SU-DHL-6 (cell line): ENCODE measurements at regions not wholly inside any gene's neighbourhood (a gene's known extent, or its start where the extent isn't known, plus 50 kb on each side); places are given as distances from the start of the nearest gene placed in this dataset.

Experiments
- H2AFZ ChIP-seq: fragments of 200-600 bp; sonication (generic); 2 replicates; pipeline ENCODE4 v1.6.1; 2014; ENCODE audit warnings: low read depth, mild to moderate bottlenecking, moderate library complexity, mixed read lengths, antibody characterized with exemption, low read length; ENCODE audit not compliant: severe bottlenecking
- H3F3A ChIP-seq: fragments of 200-600 bp; shearing (Covaris generic); 2 replicates; pipeline ENCODE4 v1.6.0; 2016; ENCODE audit warnings: antibody characterized with exemption, mild to moderate bottlenecking; ENCODE audit not compliant: insufficient read depth
- H3K27ac ChIP-seq: fragments of 200-600 bp; sonication (generic); 2 replicates; pipeline ENCODE4 v1.5.1; 2016; ENCODE audit warnings: low read depth, mild to moderate bottlenecking, low read length, moderate library complexity, mixed read lengths
- H3K27me3 ChIP-seq: fragments of 200-600 bp; sonication (generic), shearing (Covaris generic); 2 replicates; pipeline ENCODE4 v1.6.0; 2014; ENCODE audit warnings: mild to moderate bottlenecking, low read length
- H3K36me3 ChIP-seq: fragments of 200-600 bp; sonication (generic); 2 replicates; pipeline ENCODE4 v1.6.1; 2014; ENCODE audit warnings: mild to moderate bottlenecking, low read length, mixed read lengths
- H3K4me2 ChIP-seq: fragments of 300-600, 200-600 bp; shearing (Covaris generic), sonication (generic); 2 replicates; pipeline ENCODE4 v1.6.0; 2014; ENCODE audit warnings: low read length, low read depth, mild to moderate bottlenecking; ENCODE audit not compliant: poor library complexity, severe bottlenecking
- H3K4me3 ChIP-seq: fragments of 200-600 bp; sonication (generic); 2 replicates; pipeline ENCODE4 v1.5.1; 2014; ENCODE audit warnings: antibody characterized with exemption, low read length, mild to moderate bottlenecking, mixed read lengths; ENCODE audit not compliant: insufficient read depth, poor library complexity, severe bottlenecking
- H3K79me2 ChIP-seq: fragments of 200-600 bp; sonication (generic); 2 replicates; pipeline ENCODE4 v1.6.1; 2014; ENCODE audit warnings: mild to moderate bottlenecking, low read length, moderate library complexity; ENCODE audit not compliant: insufficient read depth
- H3K9ac ChIP-seq: fragments of 200-600 bp; sonication (generic); 2 replicates; pipeline ENCODE4 v1.7.0; 2014; ENCODE audit warnings: mild to moderate bottlenecking, low read length
- H3K9me2 ChIP-seq: fragments of 200-600 bp; sonication (generic); replicated peaks from 2 replicates; pipeline ENCODE4 v1.6.1; 2014; ENCODE audit warnings: low read length; ENCODE audit not compliant: insufficient read depth
- H3K9me3 ChIP-seq: fragments of 200-600 bp; sonication (generic); 2 replicates; pipeline ENCODE4 v1.6.1; 2014; ENCODE audit warnings: low read length, mixed read lengths; ENCODE audit not compliant: insufficient read depth
- H4K20me1 ChIP-seq: fragments of 200-600 bp; sonication (generic); 2 replicates; pipeline ENCODE4 v1.6.1; 2014; ENCODE audit warnings: low read depth, mild to moderate bottlenecking, antibody characterized with exemption, low read length, moderate library complexity, mixed read lengths
- EZH2phosphoT487 ChIP-seq: fragments of 200-600 bp; sonication (generic), shearing (Covaris generic); conservative IDR thresholded peaks from 2 replicates; pipeline ENCODE4 v1.6.1; 2018; ENCODE audit warnings: mild to moderate bottlenecking, antibody characterized with exemption, low read length, moderate library complexity, mixed read lengths
- TF ChIP-seq, protein P1 (sequence below): fragments of 200-600 bp; sonication (generic); IDR thresholded peaks from one replicate; pipeline ENCODE4 v1.5.1; 2017; ENCODE audit warnings: antibody characterized with exemption, mild to moderate bottlenecking, low read length, moderate library complexity; ENCODE audit not compliant: insufficient read depth, poor library complexity, severe bottlenecking

DNA sequence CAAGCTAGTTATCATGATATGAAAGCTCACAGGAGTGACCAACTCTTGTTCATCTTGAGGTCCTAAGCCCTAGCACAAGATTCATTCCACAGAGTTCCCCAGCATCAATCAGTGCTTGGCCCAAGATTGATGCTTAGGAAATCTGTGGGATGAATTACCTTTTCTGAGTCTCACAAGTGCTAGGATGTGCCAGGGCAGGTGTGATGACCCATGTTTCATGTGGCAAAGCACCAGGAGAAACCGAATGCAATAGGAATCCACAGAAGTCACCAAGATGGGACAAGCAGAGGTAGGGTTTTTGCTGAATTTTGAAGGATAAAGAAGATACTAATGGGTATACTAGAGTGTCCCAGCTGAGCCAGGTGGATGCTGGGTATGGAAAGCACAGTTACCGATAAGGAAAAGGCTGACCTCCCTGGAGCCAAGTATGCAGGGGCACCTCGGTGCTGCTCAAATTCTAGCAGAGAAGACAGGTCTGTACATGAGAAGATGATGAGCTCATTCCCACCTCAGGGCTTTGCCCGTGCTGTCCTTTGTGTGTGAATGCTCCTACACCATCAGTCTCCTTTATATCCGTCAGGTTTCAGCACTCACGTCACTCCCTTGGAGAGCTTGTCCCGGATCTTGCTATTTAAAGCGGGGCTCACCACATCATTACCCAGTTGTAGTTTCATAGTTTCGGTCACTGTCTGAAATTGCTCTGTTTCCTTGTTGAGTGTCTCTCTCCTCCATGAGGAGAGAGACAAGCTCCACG lies 168.9 kb upstream of the TSC22D1 start:
- Histone ChIP-seq H4K20me1 (no peaks in the 10 kb centered on the region), H3K4me2 (no peak overlapping the region), H3F3A (no peaks in the 10 kb centered on the region), H3K4me3 (no peak overlapping the region), H3K36me3 (no peaks in the 10 kb centered on the region), H3K9ac (no peak overlapping the region), H3K9me2 (no peaks in the 10 kb centered on the region), H3K27me3 (no peaks in the 10 kb centered on the region), H3K27ac (no peak overlapping the region), H2AFZ (no peak overlapping the region), H3K9me3 (no peaks in the 10 kb centered on the region), H3K79me2 (no peaks in the 10 kb centered on the region)
- no peak for TF ChIP-seq EZH2phosphoT487
- TF ChIP-seq, protein P1, sequence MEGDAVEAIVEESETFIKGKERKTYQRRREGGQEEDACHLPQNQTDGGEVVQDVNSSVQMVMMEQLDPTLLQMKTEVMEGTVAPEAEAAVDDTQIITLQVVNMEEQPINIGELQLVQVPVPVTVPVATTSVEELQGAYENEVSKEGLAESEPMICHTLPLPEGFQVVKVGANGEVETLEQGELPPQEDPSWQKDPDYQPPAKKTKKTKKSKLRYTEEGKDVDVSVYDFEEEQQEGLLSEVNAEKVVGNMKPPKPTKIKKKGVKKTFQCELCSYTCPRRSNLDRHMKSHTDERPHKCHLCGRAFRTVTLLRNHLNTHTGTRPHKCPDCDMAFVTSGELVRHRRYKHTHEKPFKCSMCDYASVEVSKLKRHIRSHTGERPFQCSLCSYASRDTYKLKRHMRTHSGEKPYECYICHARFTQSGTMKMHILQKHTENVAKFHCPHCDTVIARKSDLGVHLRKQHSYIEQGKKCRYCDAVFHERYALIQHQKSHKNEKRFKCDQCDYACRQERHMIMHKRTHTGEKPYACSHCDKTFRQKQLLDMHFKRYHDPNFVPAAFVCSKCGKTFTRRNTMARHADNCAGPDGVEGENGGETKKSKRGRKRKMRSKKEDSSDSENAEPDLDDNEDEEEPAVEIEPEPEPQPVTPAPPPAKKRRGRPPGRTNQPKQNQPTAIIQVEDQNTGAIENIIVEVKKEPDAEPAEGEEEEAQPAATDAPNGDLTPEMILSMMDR, result no peak

DNA sequence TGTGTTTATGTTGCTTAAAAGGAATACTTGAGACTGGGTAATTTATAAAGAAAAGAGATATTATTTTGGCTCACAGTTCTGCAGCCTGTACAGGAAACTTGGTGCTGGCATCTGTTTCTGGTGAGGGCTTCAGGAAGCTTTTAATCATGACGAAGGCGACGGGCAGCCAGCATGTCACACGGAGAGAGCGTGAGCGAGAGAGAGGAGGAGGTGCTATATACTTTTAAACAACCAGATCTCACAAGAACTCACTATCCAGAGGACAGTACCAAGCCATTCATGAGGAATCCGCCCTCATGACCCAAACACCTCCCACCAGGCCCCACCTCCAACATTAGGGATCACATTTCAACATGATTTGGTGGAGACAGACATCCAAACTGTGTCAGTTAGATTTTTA lies 163.4 kb upstream of the TSC22D1 start:
- Histone ChIP-seq H3K9me3 (no peaks in the 10 kb centered on the region), H3K4me2 (no peak overlapping the region), H3K9ac (no peak overlapping the region), H3K27ac (no peak overlapping the region), H3K9me2 (no peaks in the 10 kb centered on the region), H3K36me3 (no peaks in the 10 kb centered on the region), H3K27me3 (no peaks in the 10 kb centered on the region), H3K4me3 (no peak overlapping the region), H3F3A (no peaks in the 10 kb centered on the region), H4K20me1 (no peaks in the 10 kb centered on the region), H3K79me2 (no peaks in the 10 kb centered on the region), H2AFZ (no peak overlapping the region)
- TF ChIP-seq, protein P1, result no peak
- no peak for TF ChIP-seq EZH2phosphoT487

DNA sequence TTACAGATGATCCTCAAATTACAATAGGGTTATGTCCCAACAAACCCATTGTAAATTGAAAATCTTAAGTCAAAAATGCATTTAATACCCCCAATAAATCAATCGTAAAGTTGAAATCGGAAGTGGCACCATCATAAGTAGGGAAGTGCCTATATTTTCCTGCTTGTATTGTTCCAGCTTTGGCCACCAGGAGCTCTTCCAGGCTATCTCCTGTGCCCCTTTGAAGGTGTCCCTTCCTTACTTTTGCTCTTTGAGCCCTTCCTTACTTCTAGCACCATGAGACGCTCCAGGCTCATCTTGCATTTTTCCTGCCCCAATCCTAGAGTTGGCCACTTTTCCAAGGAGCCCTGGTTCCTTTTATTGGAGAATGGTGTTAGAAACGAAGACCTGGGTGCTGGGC lies 163.0 kb upstream of the TSC22D1 start:
- no peaks in the 10 kb centered on the region for H3K79me2 ChIP-seq
- H3K4me3 ChIP-seq, result no peak overlapping the region
- no peak overlapping the region for H2AFZ ChIP-seq
- no peaks in the 10 kb centered on the region for H3K9me3 ChIP-seq
- no peak for TF ChIP-seq EZH2phosphoT487
- TF ChIP-seq, protein P1, result no peak
- H3K9ac ChIP-seq, result no peak overlapping the region
- no peaks in the 10 kb centered on the region for H4K20me1 ChIP-seq
- no peak overlapping the region for H3K4me2 ChIP-seq
- H3K36me3 ChIP-seq, result no peaks in the 10 kb centered on the region
- H3K9me2 ChIP-seq, result no peaks in the 10 kb centered on the region
- no peaks in the 10 kb centered on the region for H3K27me3 ChIP-seq
- H3K27ac ChIP-seq, result no peak overlapping the region
- no peaks in the 10 kb centered on the region for H3F3A ChIP-seq
